ENCODE measurements at regions not wholly inside any gene's neighbourhood (a gene's known extent, or its start where the extent isn't known, plus 50 kb on each side); places are given as distances from the start of the nearest gene placed in this dataset.

- Histone ChIP-seq H3K36me3 (replicated peaks in 1 of 2; ENCODE audit: control insufficient read depth in 1 of 2, insufficient read depth in 2 of 2, low read length in 1 of 2) (no peaks in the 10 kb centered on the region), H3F3A (replicated peaks; ENCODE audit: insufficient read depth) (no peaks in the 10 kb centered on the region), H3K9me3 (no peaks in the 10 kb centered on the region), H2AFZ (ENCODE audit: low read depth) (no peak overlapping the region), H3K27ac (ENCODE audit: low read depth in 2 of 2, low read length in 1 of 2) (no peak overlapping the region), H4K20me1 (ENCODE audit: insufficient read depth) (no peaks in the 10 kb centered on the region), H3K4me3 (ENCODE audit: low read depth in 2 of 2, low read length in 1 of 2) (no peak overlapping the region), H3K79me2 (ENCODE audit: insufficient read depth) (no peaks in the 10 kb centered on the region), H3K4me1 (ENCODE audit: control insufficient read depth in 1 of 2, insufficient read depth in 2 of 2, low read depth in 1 of 2, low read length in 1 of 2) (no peaks in the 10 kb centered on the region), H3K4me2 (no peak overlapping the region), H3K9me2 (no peaks in the 10 kb centered on the region), H3K27me3 (ENCODE audit: insufficient read depth) (peaks cover 3% of the 10 kb centered on the region), H3K9ac (no peak overlapping the region)
- no peak for DNase-seq
- TF ChIP-seq NRF1 (IDR thresholded peaks at IDR 0.05; ENCODE audit: low read depth, low read length) (no peak), CTCF (IDR thresholded peaks at IDR 0.05) (no peak), TCF12 (IDR thresholded peaks at IDR 0.05) (no peak), NFIC (IDR thresholded peaks at IDR 0.05; ENCODE audit: borderline replicate concordance) (no peak), YY1 (IDR thresholded peaks at IDR 0.05; ENCODE audit: low read depth) (no peak), RFX5 (IDR thresholded peaks at IDR 0.05; ENCODE audit: low read length) (no peak), TAF1 (IDR thresholded peaks at IDR 0.05; ENCODE audit: borderline replicate concordance, low read depth, low read length) (no peak), GATA2 (CRISPR knock-in tag; IDR thresholded peaks at IDR 0.05) (no peak), IRF3 (IDR thresholded peaks at IDR 0.05; ENCODE audit: low read depth, low read length) (no peak), USF2 (IDR thresholded peaks at IDR 0.05; ENCODE audit: borderline replicate concordance, low read depth, low read length) (no peak), SMC3 (IDR thresholded peaks at IDR 0.05; ENCODE audit: low read depth, low read length) (no peak), SIN3A (IDR thresholded peaks at IDR 0.05; ENCODE audit: borderline replicate concordance, low read depth, low read length) (no peak), REST (IDR thresholded peaks at IDR 0.05; ENCODE audit: low read depth, low read length) (no peak), EZH2phosphoT487 (IDR thresholded peaks at IDR 0.05; ENCODE audit: borderline replicate concordance, low read depth) (no peak)
- TF ChIP-seq, protein P1, sequence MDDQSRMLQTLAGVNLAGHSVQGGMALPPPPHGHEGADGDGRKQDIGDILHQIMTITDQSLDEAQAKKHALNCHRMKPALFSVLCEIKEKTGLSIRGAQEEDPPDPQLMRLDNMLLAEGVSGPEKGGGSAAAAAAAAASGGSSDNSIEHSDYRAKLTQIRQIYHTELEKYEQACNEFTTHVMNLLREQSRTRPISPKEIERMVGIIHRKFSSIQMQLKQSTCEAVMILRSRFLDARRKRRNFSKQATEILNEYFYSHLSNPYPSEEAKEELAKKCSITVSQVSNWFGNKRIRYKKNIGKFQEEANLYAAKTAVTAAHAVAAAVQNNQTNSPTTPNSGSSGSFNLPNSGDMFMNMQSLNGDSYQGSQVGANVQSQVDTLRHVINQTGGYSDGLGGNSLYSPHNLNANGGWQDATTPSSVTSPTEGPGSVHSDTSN (IDR thresholded peaks at IDR 0.05): no peak
- ChIA-PET CTCF (no interaction called here), POLR2A (no interaction called here)
- WGBS (ENCODE audit: low lambda C conversion rate): 4% methylated on average over 2 of the region's 2 CpGs
Measured at GRCh38 chr6:133757335-133757734, 131.6 kb upstream of the TCF21 start.
